Hepatocyte (in vitro differentiated cells): ENCODE measurements at regions not wholly inside any gene's neighbourhood (a gene's known extent, or its start where the extent isn't known, plus 50 kb on each side); places are given as distances from the start of the nearest gene placed in this dataset.

Source experiments
- EZH2 ChIP-seq: fragments of 200-600 bp; sonication (generic); IDR thresholded peaks from 2 replicates; pipeline ENCODE4 v1.6.1; 2016; ENCODE audit warnings: antibody characterized with exemption, mild to moderate bottlenecking, borderline replicate concordance
- EZH2phosphoT487 ChIP-seq: fragments of 200-600 bp; sonication (generic); IDR thresholded peaks from one replicate; pipeline ENCODE4 v1.6.1; 2018; ENCODE audit warnings: antibody characterized with exemption, mild to moderate bottlenecking, low read depth, moderate library complexity; ENCODE audit not compliant: unreplicated experiment, severe bottlenecking
- TF ChIP-seq, protein P1 (sequence below): fragments of 200-600 bp; sonication (generic); IDR thresholded peaks from 2 replicates; pipeline ENCODE4 v1.5.1; 2016; ENCODE audit warnings: antibody characterized with exemption, mild to moderate bottlenecking; ENCODE audit not compliant: poor library complexity

DNA sequence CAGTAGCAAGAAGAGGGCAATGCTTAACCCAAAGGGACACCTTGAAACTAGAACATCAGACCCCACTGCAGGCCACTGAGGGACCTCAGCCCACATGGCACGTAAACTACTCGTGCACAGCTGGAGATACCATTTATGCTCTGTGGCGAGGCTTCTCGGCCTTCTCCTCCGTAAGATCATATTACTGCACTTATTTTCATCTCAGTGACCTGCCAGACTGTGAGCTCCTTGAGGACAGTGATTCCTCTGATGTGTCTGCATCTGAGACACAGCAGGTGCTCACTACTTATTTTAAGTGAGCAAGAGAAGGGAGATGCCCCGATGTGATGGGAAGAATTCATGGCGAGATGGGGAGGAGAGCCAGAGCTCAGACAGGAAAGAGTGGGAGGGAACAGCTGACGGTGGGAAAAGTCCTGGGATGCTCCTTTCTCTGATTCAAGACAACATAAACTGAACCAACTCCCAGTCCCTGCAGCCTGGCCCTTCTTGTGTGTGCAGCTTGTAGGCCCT lies 137.6 kb downstream of the RPLP1 start:
- TF ChIP-seq, protein P1, sequence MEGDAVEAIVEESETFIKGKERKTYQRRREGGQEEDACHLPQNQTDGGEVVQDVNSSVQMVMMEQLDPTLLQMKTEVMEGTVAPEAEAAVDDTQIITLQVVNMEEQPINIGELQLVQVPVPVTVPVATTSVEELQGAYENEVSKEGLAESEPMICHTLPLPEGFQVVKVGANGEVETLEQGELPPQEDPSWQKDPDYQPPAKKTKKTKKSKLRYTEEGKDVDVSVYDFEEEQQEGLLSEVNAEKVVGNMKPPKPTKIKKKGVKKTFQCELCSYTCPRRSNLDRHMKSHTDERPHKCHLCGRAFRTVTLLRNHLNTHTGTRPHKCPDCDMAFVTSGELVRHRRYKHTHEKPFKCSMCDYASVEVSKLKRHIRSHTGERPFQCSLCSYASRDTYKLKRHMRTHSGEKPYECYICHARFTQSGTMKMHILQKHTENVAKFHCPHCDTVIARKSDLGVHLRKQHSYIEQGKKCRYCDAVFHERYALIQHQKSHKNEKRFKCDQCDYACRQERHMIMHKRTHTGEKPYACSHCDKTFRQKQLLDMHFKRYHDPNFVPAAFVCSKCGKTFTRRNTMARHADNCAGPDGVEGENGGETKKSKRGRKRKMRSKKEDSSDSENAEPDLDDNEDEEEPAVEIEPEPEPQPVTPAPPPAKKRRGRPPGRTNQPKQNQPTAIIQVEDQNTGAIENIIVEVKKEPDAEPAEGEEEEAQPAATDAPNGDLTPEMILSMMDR = no peak
- TF ChIP-seq EZH2phosphoT487 (no peak), EZH2 (no peak)
